Left lung (tissue), 4 donors: ENCODE measurements at regions not wholly inside any gene's neighbourhood (a gene's known extent, or its start where the extent isn't known, plus 50 kb on each side); places are given as distances from the start of the nearest gene placed in this dataset.

Source experiments
- ATAC-seq: fragments of 200-7000 bp; cut with Tn5 transposase; one replicate; pipeline ENCODE4 v1.9.1; 2020; ENCODE audit warnings: moderate library complexity
- DNase-seq, 4 donors: peaks; one replicate each; pipeline ENCODE4 v3.0.0-alpha.2; 2013 to 2020
- H3K27ac ChIP-seq, 2 donors: fragments of 200-600 bp; sonication (generic) in 1 of 2; one replicate each; pipeline versions ENCODE4 v1.5.0 to v1.8.0; 2020 to 2021
- H3K27me3 ChIP-seq, 2 donors: fragments of 200-600 bp; sonication (generic) in 1 of 2; one replicate each; pipeline versions ENCODE4 v1.5.0 to v1.8.0; 2020 to 2021
- H3K36me3 ChIP-seq, 2 donors: fragments of 200-600 bp; sonication (generic) in 1 of 2; one replicate each; pipeline versions ENCODE4 v1.5.0 to v1.8.0; 2020 to 2021
- H3K4me1 ChIP-seq, 2 donors: fragments of 200-600 bp; one replicate each; pipeline ENCODE4 v1.8.0; 2021
- H3K4me3 ChIP-seq, 2 donors: fragments of 200-600 bp; sonication (generic) in 1 of 2; one replicate each; pipeline versions ENCODE4 v1.5.0 to v1.8.0; 2020 to 2021; ENCODE audit warnings: mild to moderate bottlenecking in 1 of 2
- H3K9me3 ChIP-seq, 2 donors: fragments of 200-600 bp; sonication (generic) in 1 of 2; one replicate each; pipeline versions ENCODE4 v1.5.0 to v1.8.0; 2020 to 2021
- intact Hi-C, 2 donors: fragments of 100-400 bp; cut with DNase I; formaldehyde crosslinking; loops; one replicate each; pipeline versions ENCODE4 v1.11.2 to v1.14.2; 2022
- TF ChIP-seq, protein P1 (sequence below), 2 donors: fragments of 200-600 bp; sonication (generic) in 1 of 2; IDR thresholded peaks; one replicate each; pipeline versions ENCODE4 v1.5.0 to v1.8.0; 2021; ENCODE audit warnings: antibody characterized with exemption in 2 of 2
- donor health status: DM: no; HTN: yes; CAD: no.
- donor health status: DM: no; HTN: no; CAD: no.

GRCh38 chr16:9557713-9558112 is 466.3 kb downstream of the HAPSTR1 start:
- no peaks in the 10 kb centered on the region for H3K4me1 ChIP-seq
- ATAC-seq (no peak), DNase-seq (no peak)
- TF ChIP-seq, protein P1, sequence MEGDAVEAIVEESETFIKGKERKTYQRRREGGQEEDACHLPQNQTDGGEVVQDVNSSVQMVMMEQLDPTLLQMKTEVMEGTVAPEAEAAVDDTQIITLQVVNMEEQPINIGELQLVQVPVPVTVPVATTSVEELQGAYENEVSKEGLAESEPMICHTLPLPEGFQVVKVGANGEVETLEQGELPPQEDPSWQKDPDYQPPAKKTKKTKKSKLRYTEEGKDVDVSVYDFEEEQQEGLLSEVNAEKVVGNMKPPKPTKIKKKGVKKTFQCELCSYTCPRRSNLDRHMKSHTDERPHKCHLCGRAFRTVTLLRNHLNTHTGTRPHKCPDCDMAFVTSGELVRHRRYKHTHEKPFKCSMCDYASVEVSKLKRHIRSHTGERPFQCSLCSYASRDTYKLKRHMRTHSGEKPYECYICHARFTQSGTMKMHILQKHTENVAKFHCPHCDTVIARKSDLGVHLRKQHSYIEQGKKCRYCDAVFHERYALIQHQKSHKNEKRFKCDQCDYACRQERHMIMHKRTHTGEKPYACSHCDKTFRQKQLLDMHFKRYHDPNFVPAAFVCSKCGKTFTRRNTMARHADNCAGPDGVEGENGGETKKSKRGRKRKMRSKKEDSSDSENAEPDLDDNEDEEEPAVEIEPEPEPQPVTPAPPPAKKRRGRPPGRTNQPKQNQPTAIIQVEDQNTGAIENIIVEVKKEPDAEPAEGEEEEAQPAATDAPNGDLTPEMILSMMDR (IDR thresholded peaks at IDR 0.05) = no peak
- H3K36me3 ChIP-seq = no peaks in the 10 kb centered on the region
- H3K4me3 ChIP-seq = no peak overlapping the region
- intact Hi-C loops = no loop called here
- H3K9me3 ChIP-seq = peaks cover 0 to 7% of the 10 kb centered on the region in 2 donors
- H3K27me3 ChIP-seq = no peaks in the 10 kb centered on the region
- H3K27ac ChIP-seq = no peak overlapping the region

GRCh38 chr16:9566099-9566498 is 474.7 kb downstream of the HAPSTR1 start:
- ATAC-seq (no peak), DNase-seq (no peak)
- Histone ChIP-seq H3K36me3 (no peaks in the 10 kb centered on the region), H3K27ac (no peak overlapping the region), H3K4me3 (no peak overlapping the region), H3K27me3 (no peaks in the 10 kb centered on the region), H3K4me1 (no peaks in the 10 kb centered on the region), H3K9me3 (no peaks in the 10 kb centered on the region)
- intact Hi-C loops = no loop called here
- TF ChIP-seq, protein P1 (IDR thresholded peaks at IDR 0.05) = no peak

DNA sequence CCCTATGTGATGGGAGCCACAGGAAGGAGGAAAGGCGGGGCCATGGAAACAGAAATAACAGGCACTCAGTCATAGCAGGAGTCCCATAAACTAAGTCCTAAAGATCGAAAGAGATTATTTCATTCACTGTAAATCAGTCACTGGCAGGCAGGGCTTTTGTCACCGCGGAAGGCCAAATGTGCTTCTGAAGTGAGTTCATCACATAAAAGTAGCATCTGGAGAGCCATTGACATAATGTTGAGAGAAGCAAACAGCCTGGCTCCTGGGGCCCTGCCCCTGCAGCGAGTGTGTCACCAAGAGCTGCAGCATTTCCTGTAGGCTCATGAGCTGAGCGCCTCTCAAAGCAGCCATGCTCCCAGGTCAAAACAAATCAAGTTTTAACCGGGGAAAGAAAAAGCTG is 476.2 kb downstream of the HAPSTR1 start:
- ATAC-seq (peak; percentile 89), DNase-seq (peak in 2 of 4 donors; percentile 21 to 32)
- no peaks in the 10 kb centered on the region for H3K9me3 ChIP-seq
- H3K27ac ChIP-seq = no peak overlapping the region
- no peaks in the 10 kb centered on the region for H3K27me3 ChIP-seq
- no peaks in the 10 kb centered on the region for H3K4me1 ChIP-seq
- TF ChIP-seq, protein P1 (IDR thresholded peaks at IDR 0.05) = no peak
- no peak overlapping the region for H3K4me3 ChIP-seq
- intact Hi-C loops = no loop called here
- no peaks in the 10 kb centered on the region for H3K36me3 ChIP-seq

- H3K36me3 ChIP-seq = no peaks in the 10 kb centered on the region
- TF ChIP-seq, protein P1 (IDR thresholded peaks at IDR 0.05) = no peak
- H3K4me1 ChIP-seq = no peaks in the 10 kb centered on the region
- no peak overlapping the region for H3K27ac ChIP-seq
- H3K9me3 ChIP-seq = no peaks in the 10 kb centered on the region
- no peak for DNase-seq
- H3K4me3 ChIP-seq = no peak overlapping the region
- ATAC-seq = no peak
- no peaks in the 10 kb centered on the region for H3K27me3 ChIP-seq
- intact Hi-C loops = no loop called here
Measured at GRCh38 chr16:9568261-9568660, 476.8 kb downstream of the HAPSTR1 start.

GRCh38 chr16:9570521-9570920 is 479.1 kb downstream of the HAPSTR1 start:
- no peaks in the 10 kb centered on the region for H3K9me3 ChIP-seq
- no peaks in the 10 kb centered on the region for H3K36me3 ChIP-seq
- H3K4me1 ChIP-seq = no peaks in the 10 kb centered on the region
- TF ChIP-seq, protein P1 (IDR thresholded peaks at IDR 0.05) = no peak
- no peak overlapping the region for H3K4me3 ChIP-seq
- ATAC-seq = no peak
- no peaks in the 10 kb centered on the region for H3K27me3 ChIP-seq
- no peak for DNase-seq
- no peak overlapping the region for H3K27ac ChIP-seq
- intact Hi-C loops = no loop called here
